Amniotic stem cell (primary cell): ENCODE measurements at regions not wholly inside any gene's neighbourhood (a gene's known extent, or its start where the extent isn't known, plus 50 kb on each side); places are given as distances from the start of the nearest gene placed in this dataset.
"Not testable (repeated sequence)": the region's sequence is repeated elsewhere in the genome, so short reads cannot be mapped to it uniquely, and the experiment has no call there.

ENCODE experiments used
- DNase-seq: peaks from one replicate; lab custom pipeline; 2025; lab: John Stamatoyannopoulos, UW

- DNase-seq = no peak
Measured at GRCh38 chr13:80881942-80882445, 541.1 kb upstream of the SPRY2 start.

- DNase-seq = no peak
Measured at GRCh38 chr13:80881495-80881894, 540.6 kb upstream of the SPRY2 start.

GRCh38 chr13:80881034-80881433 lies 540.1 kb upstream of the SPRY2 start:
- no peak for DNase-seq

- DNase-seq = no peak
Measured at GRCh38 chr13:80877944-80878241, 537.0 kb upstream of the SPRY2 start.

GRCh38 chr13:80877209-80877943 lies 536.5 kb upstream of the SPRY2 start:
- no peak for DNase-seq

GRCh38 chr13:80873589-80873988 lies 532.7 kb upstream of the SPRY2 start:
- DNase-seq = no peak

GRCh38 chr13:80871971-80872370 lies 531.0 kb upstream of the SPRY2 start:
- not testable (repeated sequence) for DNase-seq

- no peak for DNase-seq
Measured at GRCh38 chr13:80871481-80871880, 530.6 kb upstream of the SPRY2 start.

- no peak for DNase-seq
Measured at GRCh38 chr13:80870186-80870585, 529.3 kb upstream of the SPRY2 start.

- no peak for DNase-seq
Measured at GRCh38 chr13:80866921-80867320, 526.0 kb upstream of the SPRY2 start.

GRCh38 chr13:80865329-80865728 lies 524.4 kb upstream of the SPRY2 start:
- DNase-seq = no peak

GRCh38 chr13:80862456-80862855 lies 521.5 kb upstream of the SPRY2 start:
- DNase-seq = no peak

- DNase-seq = no peak
Measured at GRCh38 chr13:80860845-80861244, 519.9 kb upstream of the SPRY2 start.

- DNase-seq = no peak
Measured at GRCh38 chr13:80858131-80858530, 517.2 kb upstream of the SPRY2 start.

- DNase-seq = no peak
Measured at GRCh38 chr13:80857321-80857720, 516.4 kb upstream of the SPRY2 start.

- no peak for DNase-seq
Measured at GRCh38 chr13:80850771-80851170, 509.8 kb upstream of the SPRY2 start.

GRCh38 chr13:80844164-80844563 lies 503.2 kb upstream of the SPRY2 start:
- DNase-seq = no peak

GRCh38 chr13:80841414-80841813 lies 500.5 kb upstream of the SPRY2 start:
- DNase-seq = no peak

- DNase-seq = no peak
Measured at GRCh38 chr13:80840316-80840976, 499.5 kb upstream of the SPRY2 start.

- DNase-seq = no peak
Measured at GRCh38 chr13:80835902-80836301, 495.0 kb upstream of the SPRY2 start.

- DNase-seq = no peak
Measured at GRCh38 chr13:80830431-80830830, 489.5 kb upstream of the SPRY2 start.

GRCh38 chr13:80828759-80829158 lies 487.8 kb upstream of the SPRY2 start:
- DNase-seq = no peak

GRCh38 chr13:80825276-80825675 lies 484.4 kb upstream of the SPRY2 start:
- DNase-seq = no peak

GRCh38 chr13:80824229-80824628 lies 483.3 kb upstream of the SPRY2 start:
- DNase-seq = no peak
